ENCODE measurements at regions not wholly inside any gene's neighbourhood (a gene's known extent, or its start where the extent isn't known, plus 50 kb on each side); places are given as distances from the start of the nearest gene placed in this dataset.

- H2AFZ ChIP-seq (ENCODE audit: low read depth) = no peak overlapping the region
- H3K36me3 ChIP-seq (replicated peaks in 1 of 2; ENCODE audit: control insufficient read depth in 1 of 2, insufficient read depth in 2 of 2, low read length in 1 of 2) = no peaks in the 10 kb centered on the region
- no peak overlapping the region for H3K4me2 ChIP-seq
- H4K20me1 ChIP-seq (ENCODE audit: insufficient read depth) = no peaks in the 10 kb centered on the region
- DNase-seq = no peak
- H3K9me3 ChIP-seq = no peaks in the 10 kb centered on the region
- ChIA-PET POLR2A (no interaction called here), CTCF (no interaction called here)
- H3K9ac ChIP-seq = no peak overlapping the region
- H3K27me3 ChIP-seq (ENCODE audit: insufficient read depth) = no peaks in the 10 kb centered on the region; the same call in 1 of the 2 replicates
- no peak overlapping the region for H3K4me3 ChIP-seq (ENCODE audit: low read depth in 2 of 2, low read length in 1 of 2)
- H3K27ac ChIP-seq (ENCODE audit: low read depth in 2 of 2, low read length in 1 of 2) = no peak overlapping the region
- H3K79me2 ChIP-seq (ENCODE audit: insufficient read depth) = no peaks in the 10 kb centered on the region
- TF ChIP-seq, protein P1, sequence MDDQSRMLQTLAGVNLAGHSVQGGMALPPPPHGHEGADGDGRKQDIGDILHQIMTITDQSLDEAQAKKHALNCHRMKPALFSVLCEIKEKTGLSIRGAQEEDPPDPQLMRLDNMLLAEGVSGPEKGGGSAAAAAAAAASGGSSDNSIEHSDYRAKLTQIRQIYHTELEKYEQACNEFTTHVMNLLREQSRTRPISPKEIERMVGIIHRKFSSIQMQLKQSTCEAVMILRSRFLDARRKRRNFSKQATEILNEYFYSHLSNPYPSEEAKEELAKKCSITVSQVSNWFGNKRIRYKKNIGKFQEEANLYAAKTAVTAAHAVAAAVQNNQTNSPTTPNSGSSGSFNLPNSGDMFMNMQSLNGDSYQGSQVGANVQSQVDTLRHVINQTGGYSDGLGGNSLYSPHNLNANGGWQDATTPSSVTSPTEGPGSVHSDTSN (IDR thresholded peaks at IDR 0.05) = no peak
- TF ChIP-seq YY1 (IDR thresholded peaks at IDR 0.05; ENCODE audit: low read depth) (no peak), RCOR1 (IDR thresholded peaks at IDR 0.05; ENCODE audit: low read length) (no peak), IRF3 (IDR thresholded peaks at IDR 0.05; ENCODE audit: low read depth, low read length) (no peak), RAD21 (IDR thresholded peaks at IDR 0.05; ENCODE audit: low read length) (no peak), MXI1 (IDR thresholded peaks at IDR 0.05; ENCODE audit: low read depth, low read length) (no peak)
- H3K9me2 ChIP-seq = no peaks in the 10 kb centered on the region
- WGBS (ENCODE audit: low lambda C conversion rate) = 30% methylated on average over 3 of the region's 3 CpGs
- no peaks in the 10 kb centered on the region; a peak in 1 of 4 replicates for H3K4me1 ChIP-seq (ENCODE audit: control insufficient read depth in 1 of 2, insufficient read depth in 2 of 2, low read depth in 1 of 2, low read length in 1 of 2)
- no peaks in the 10 kb centered on the region for H3F3A ChIP-seq (replicated peaks; ENCODE audit: insufficient read depth)
Observed at GRCh38 chr3:70517124-70517890, 204.9 kb upstream of the MDFIC2 start.

DNA sequence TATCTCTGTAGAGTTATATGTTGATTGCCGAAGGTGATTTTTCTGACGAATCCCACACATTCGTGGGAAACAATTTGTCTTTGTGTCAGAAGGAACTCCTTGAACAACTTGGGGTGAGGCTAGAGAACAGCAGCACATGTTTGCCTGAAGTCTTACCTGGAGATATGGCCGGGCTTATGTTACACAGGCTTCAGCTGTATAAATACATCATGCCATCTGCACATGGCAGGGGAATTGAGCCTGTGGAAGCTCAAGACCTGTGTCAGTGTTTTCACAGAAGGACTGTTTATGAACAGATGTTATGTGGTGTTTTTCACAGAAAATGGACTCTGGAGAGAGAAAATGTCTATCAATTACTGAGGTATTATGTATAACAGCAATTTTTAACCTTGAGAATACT is 203.6 kb upstream of the MDFIC2 start:
- ChIA-PET CTCF (interaction anchor here (1.8 kb wide), 1 partner anchor 15 kb away, joined by 5 read pairs; no protein-coding TSS in a partner anchor), POLR2A (no interaction called here)
- Histone ChIP-seq H3K9me3 (no peaks in the 10 kb centered on the region), H3K27ac (ENCODE audit: low read depth in 2 of 2, low read length in 1 of 2) (no peak overlapping the region), H3K9ac (no peak overlapping the region), H2AFZ (ENCODE audit: low read depth) (no peak overlapping the region), H3K4me2 (no peak overlapping the region), H3K27me3 (ENCODE audit: insufficient read depth) (no peaks in the 10 kb centered on the region; the same call in 1 of the 2 replicates), H3K4me3 (ENCODE audit: low read depth in 2 of 2, low read length in 1 of 2) (no peak overlapping the region), H3K79me2 (ENCODE audit: insufficient read depth) (no peaks in the 10 kb centered on the region), H4K20me1 (ENCODE audit: insufficient read depth) (no peaks in the 10 kb centered on the region), H3K36me3 (replicated peaks in 1 of 2; ENCODE audit: control insufficient read depth in 1 of 2, insufficient read depth in 2 of 2, low read length in 1 of 2) (no peaks in the 10 kb centered on the region), H3F3A (replicated peaks; ENCODE audit: insufficient read depth) (no peaks in the 10 kb centered on the region), H3K9me2 (no peaks in the 10 kb centered on the region), H3K4me1 (ENCODE audit: control insufficient read depth in 1 of 2, insufficient read depth in 2 of 2, low read depth in 1 of 2, low read length in 1 of 2) (no peaks in the 10 kb centered on the region; a peak in 1 of 4 replicates)
- TF ChIP-seq EP300 (IDR thresholded peaks at IDR 0.05; ENCODE audit: borderline replicate concordance in 1 of 2, low read depth in 1 of 2, low read length in 1 of 2) (no peak), NRF1 (IDR thresholded peaks at IDR 0.05; ENCODE audit: low read depth, low read length) (no peak), GABPA (IDR thresholded peaks at IDR 0.05; ENCODE audit: low read depth) (no peak), TEAD4 (IDR thresholded peaks at IDR 0.05; ENCODE audit: borderline replicate concordance, insufficient read depth) (no peak), FOXJ3 (CRISPR knock-in tag; IDR thresholded peaks at IDR 0.05) (no peak), TCF12 (IDR thresholded peaks at IDR 0.05) (no peak)
- TF ChIP-seq, protein P1 (IDR thresholded peaks at IDR 0.05) = no peak
- no peak for DNase-seq
- 54% methylated on average over 4 of the region's 4 CpGs for WGBS (ENCODE audit: low lambda C conversion rate)
